IMR-90 (cell line): ENCODE measurements at regions not wholly inside any gene's neighbourhood (a gene's known extent, or its start where the extent isn't known, plus 50 kb on each side); places are given as distances from the start of the nearest gene placed in this dataset.

Experiments
- ATAC-seq: fragments of 200-7000 bp; cut with Tn5 transposase; 2 replicates; pipeline ENCODE4 v1.9.1; 2020; ENCODE audit warnings: low read depth, mild to moderate bottlenecking, moderate library complexity
- BruUV-seq: library from RNA; stranded (reverse); fragments of 400-500 nt; replicated peaks from 2 replicates; lab custom pipeline; 2021; lab: Mats Ljungman, UMichigan
- CTCF ChIA-PET: fragments of 300-600 bp; formaldehyde crosslinking; extraction: SDS; loops from one replicate; lab custom pipeline; 2021; ENCODE audit warnings: antibody characterized with exemption; lab: Yijun Ruan, JAX
- POLR2A ChIA-PET: fragments of 300-600 bp; sonication (Branson Sonifier 250); formaldehyde crosslinking; loops from one replicate; lab custom pipeline; 2022; ENCODE audit warnings: antibody characterized with exemption; ENCODE audit not compliant: unreplicated experiment; lab: Charles Lee
- DNase-seq: peaks from one replicate; pipeline ENCODE4 v3.0.0; 2013
- H2AFZ ChIP-seq: replicated peaks from 2 replicates; pipeline ENCODE3; 2013; ENCODE audit warnings: low read length, mild to moderate bottlenecking; ENCODE audit not compliant: poor library complexity
- H2AK5ac ChIP-seq: 2 replicates; pipeline ENCODE4 v1.6.1; 2013; ENCODE audit warnings: low read depth, low read length, inconsistent platforms
- H2AK9ac ChIP-seq: replicated peaks from 2 replicates; pipeline ENCODE3; 2013; ENCODE audit warnings: mild to moderate bottlenecking, low read depth, low read length, moderate library complexity; ENCODE audit not compliant: poor library complexity
- H2BK120ac ChIP-seq: 2 replicates; pipeline ENCODE4 v1.6.1; 2013; ENCODE audit warnings: low read depth, low read length, inconsistent platforms
- H2BK15ac ChIP-seq: 3 replicates; pipeline ENCODE4 v1.6.1; 2013; ENCODE audit warnings: low read depth, low read length, inconsistent platforms
- H2BK20ac ChIP-seq: 2 replicates; pipeline ENCODE4 v1.6.1; 2013; ENCODE audit warnings: low read depth, mild to moderate bottlenecking, inconsistent platforms, low read length, moderate library complexity
- H2BK5ac ChIP-seq: 2 replicates; pipeline ENCODE4 v1.6.1; 2013; ENCODE audit warnings: mild to moderate bottlenecking, low read depth, low read length, inconsistent platforms; ENCODE audit not compliant: poor library complexity, severe bottlenecking
- H3K14ac ChIP-seq: replicated peaks from 2 replicates; pipeline ENCODE4 v1.6.1; 2013; ENCODE audit warnings: low read depth, low read length, inconsistent platforms
- H3K18ac ChIP-seq: 2 replicates; pipeline ENCODE4 v1.6.1; 2013; ENCODE audit warnings: low read depth, low read length, control low read depth
- H3K23ac ChIP-seq: 2 replicates; pipeline ENCODE4 v1.6.1; 2013; ENCODE audit warnings: low read depth, low read length, inconsistent platforms
- H3K27ac ChIP-seq: 2 replicates; pipeline ENCODE4 v1.5.1; 2013; ENCODE audit warnings: mild to moderate bottlenecking, control low read depth, low read length; ENCODE audit not compliant: insufficient read depth
- H3K27me3 ChIP-seq: 2 replicates; pipeline ENCODE4 v1.6.1; 2013; ENCODE audit warnings: low read length; ENCODE audit not compliant: control insufficient read depth, insufficient read depth
- H3K36me3 ChIP-seq: 2 replicates; pipeline ENCODE4 v1.6.1; 2013; ENCODE audit warnings: low read length, mixed read lengths; ENCODE audit not compliant: control insufficient read depth, insufficient read depth
- H3K4ac ChIP-seq: 2 replicates; pipeline ENCODE4 v1.6.1; 2013; ENCODE audit warnings: low read depth, low read length, inconsistent platforms
- H3K4me1 ChIP-seq: 2 replicates; pipeline ENCODE4 v1.6.1; 2013; ENCODE audit warnings: low read length, mixed read lengths; ENCODE audit not compliant: control insufficient read depth, insufficient read depth
- H3K4me2 ChIP-seq: 2 replicates; pipeline ENCODE4 v1.6.1; 2013; ENCODE audit warnings: low read depth, mild to moderate bottlenecking, control low read depth, low read length, moderate library complexity
- H3K4me3 ChIP-seq: 2 replicates; pipeline ENCODE4 v1.5.1; 2013; ENCODE audit warnings: low read depth, mild to moderate bottlenecking, control low read depth, low read length, moderate library complexity; ENCODE audit not compliant: insufficient read depth
- H3K56ac ChIP-seq: 2 replicates; pipeline ENCODE4 v1.6.1; 2013; ENCODE audit warnings: low read length, inconsistent platforms; ENCODE audit not compliant: insufficient read depth; ENCODE audit errors: extremely low read depth
- H3K79me1 ChIP-seq, 2 experiments: 2 replicates each; pipeline ENCODE4 v1.6.1; 2013; ENCODE audit warnings: low read length in 2 of 2, inconsistent platforms in 1 of 2, low read depth in 1 of 2
- H3K9ac ChIP-seq: 2 replicates; pipeline ENCODE4 v1.6.1; 2013; ENCODE audit warnings: low read depth, low read length, control low read depth
- H3K9me1 ChIP-seq: 2 replicates; pipeline ENCODE4 v1.6.1; 2013; ENCODE audit warnings: low read length, inconsistent platforms; ENCODE audit not compliant: insufficient read depth
- H3K9me3 ChIP-seq: 2 replicates; pipeline ENCODE4 v1.6.1; 2013; ENCODE audit warnings: low read length; ENCODE audit not compliant: control insufficient read depth, insufficient read depth
- H4K20me1 ChIP-seq: 2 replicates; pipeline ENCODE4 v1.6.1; 2013; ENCODE audit warnings: low read length, inconsistent platforms; ENCODE audit not compliant: insufficient read depth
- H4K5ac ChIP-seq: 2 replicates; pipeline ENCODE4 v1.6.1; 2013; ENCODE audit warnings: mild to moderate bottlenecking, low read depth, low read length, control low read depth
- H4K8ac ChIP-seq, 2 experiments: 2 replicates each; pipeline ENCODE4 v1.6.1; 2013; ENCODE audit warnings: low read depth in 2 of 2, low read length in 2 of 2, control low read depth in 1 of 2, inconsistent platforms in 1 of 2
- H4K91ac ChIP-seq: 2 replicates; pipeline ENCODE4 v1.6.1; 2013; ENCODE audit warnings: low read depth, low read length, inconsistent platforms; ENCODE audit not compliant: insufficient read depth
- BHLHE40 ChIP-seq: fragments of 150-350 bp; IDR thresholded peaks from 2 replicates; pipeline ENCODE4 v1.6.1; 2016; ENCODE audit warnings: mild to moderate bottlenecking, low read depth, low read length
- CEBPB ChIP-seq: IDR thresholded peaks from 2 replicates; pipeline ENCODE4 v1.6.1; 2012; ENCODE audit warnings: low read depth, low read length, improper control_type of control experiment
- RAD21 ChIP-seq: IDR thresholded peaks from 2 replicates; pipeline ENCODE4 v1.6.1; 2012; ENCODE audit warnings: low read length, improper control_type of control experiment
- RFX5 ChIP-seq: IDR thresholded peaks from 2 replicates; pipeline ENCODE4 v1.8.0; 2012; ENCODE audit warnings: low read depth, mild to moderate bottlenecking, low read length, moderate library complexity
- WGBS, 2 experiments: methylation state at CpG; one replicate each; pipeline versions ENCODE4 v1.1.5 to v1.1.7; 2013; ENCODE audit warnings: missing lambda C conversion rate in 2 of 2; ENCODE audit not compliant: insufficient read length in 1 of 2; ENCODE audit errors: extremely low coverage in 2 of 2; 5-methylcytosine and 5-hydroxymethylcytosine counted together
- dilution Hi-C: fragments of 300-500 bp; cut with HindIII; formaldehyde crosslinking; loops from one replicate; pipeline ENCODE4 v1.14.3; 2018; ENCODE audit warnings: low sequenced_read_pairs; ENCODE audit not compliant: unreplicated experiment
- in situ Hi-C: fragments of 300-500 bp; cut with MboI; formaldehyde crosslinking; loops from 3 replicates; pipeline ENCODE4 v1.14.3; 2019; ENCODE audit warnings: low sequenced_read_pairs, inconsistent platforms, mixed read lengths
- intact Hi-C: fragments of 100-400 bp; cut with micrococcal nuclease; formaldehyde crosslinking; loops from 2 replicates; pipeline ENCODE4 v1.10.0; 2022

DNA sequence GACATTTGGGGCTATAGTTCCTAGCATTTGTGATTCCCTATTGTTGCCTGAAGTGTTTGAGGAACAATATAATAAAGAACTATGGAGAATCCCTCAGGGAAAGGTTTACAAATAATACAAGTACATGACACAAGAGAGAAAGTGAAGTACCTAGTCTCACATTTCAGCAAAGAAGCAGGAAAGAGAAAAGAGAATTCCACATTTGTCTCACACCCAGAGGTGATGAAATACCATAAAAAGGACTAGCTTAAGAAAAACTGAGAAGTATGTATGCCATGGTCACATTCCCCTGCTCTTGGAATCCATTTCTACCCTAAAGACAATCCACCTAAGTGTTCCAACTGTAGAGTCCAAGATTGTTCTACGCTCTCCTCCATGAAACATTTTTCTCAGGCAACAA, 79.0 kb upstream of the TARS1 start:
- no peak for DNase-seq
- no peaks in the 10 kb centered on the region for H3K36me3 ChIP-seq
- CTCF ChIA-PET = no interaction called here
- dilution Hi-C loops = no loop called here
- no peak overlapping the region for H2AFZ ChIP-seq
- H3K9me1 ChIP-seq = no peaks in the 10 kb centered on the region; the same call in 1 of the 2 replicates
- no peak overlapping the region for H2BK15ac ChIP-seq
- H2BK20ac ChIP-seq = peak overlapping the region; percentile 28; the same call in 1 of the 2 replicates
- no peak for ATAC-seq
- no peak overlapping the region for H3K9ac ChIP-seq
- no peak overlapping the region for H4K91ac ChIP-seq
- no peak overlapping the region for H3K4me3 ChIP-seq
- no peak overlapping the region for H3K4ac ChIP-seq
- in situ Hi-C loops = no loop called here
- H3K9me3 ChIP-seq = 0 out of 2 replicates have a peak, but pooled peaks cover 2% of the 10 kb centered on the region
- no peaks in the 10 kb centered on the region for H3K79me1 ChIP-seq
- no peaks in the 10 kb centered on the region for H3K27me3 ChIP-seq
- no peak overlapping the region; the same call in 1 of the 2 replicates for H4K5ac ChIP-seq
- H3K27ac ChIP-seq = no peak overlapping the region
- BruUV-seq = no TSS peak
- H2AK9ac ChIP-seq = no peak overlapping the region
- H3K4me2 ChIP-seq = no peak overlapping the region
- H3K14ac ChIP-seq = peak overlapping the region; percentile 52; the same call in 1 of the 2 replicates
- TF ChIP-seq RFX5 (no peak), RAD21 (no peak), BHLHE40 (no peak), CEBPB (0 out of 2 replicates have a peak, but pooled peaks have one; percentile 15)
- POLR2A ChIA-PET = no interaction called here
- peak overlapping the region; percentile 3; the same call in 1 of the 2 replicates for H2BK120ac ChIP-seq
- intact Hi-C loops = no loop called here
- H3K18ac ChIP-seq = peak overlapping the region; percentile 45
- 0 out of 2 replicates have a peak, but pooled peaks cover 4% of the 10 kb centered on the region for H3K4me1 ChIP-seq
- WGBS, 2 experiments = no CpG with 5 or more reads among the region's 1 CpG
- H4K8ac ChIP-seq = peak overlapping the region in 1 of 2 experiments; percentile 41; a peak in 1 of 4 replicates
- no peak overlapping the region for H3K23ac ChIP-seq
- no peak overlapping the region for H2AK5ac ChIP-seq
- H2BK5ac ChIP-seq = peak overlapping the region; percentile 48
- H4K20me1 ChIP-seq = no peaks in the 10 kb centered on the region
- H3K56ac ChIP-seq = no peak overlapping the region
